ENCODE measurements at regions not wholly inside any gene's neighbourhood (a gene's known extent, or its start where the extent isn't known, plus 50 kb on each side); places are given as distances from the start of the nearest gene placed in this dataset.
"Not testable (repeated sequence)": the region's sequence is repeated elsewhere in the genome, so short reads cannot be mapped to it uniquely, and the experiment has no call there.

GRCh38 chr5:126003309-126003708 lies 419.9 kb upstream of the GRAMD2B start:
- no peak for DNase-seq

- DNase-seq: no peak
These were observed 418.6 kb upstream of the GRAMD2B start for GRCh38 chr5:126004636-126005035.

GRCh38 chr5:126007841-126008240 lies 415.4 kb upstream of the GRAMD2B start:
- DNase-seq: no peak

- DNase-seq: no peak
These were observed 413.6 kb upstream of the GRAMD2B start for GRCh38 chr5:126009566-126009965.

GRCh38 chr5:126011526-126011925 lies 411.7 kb upstream of the GRAMD2B start:
- DNase-seq: not testable (repeated sequence)

GRCh38 chr5:126014676-126015075 lies 408.5 kb upstream of the GRAMD2B start:
- DNase-seq: no peak

- DNase-seq: peak; percentile 40
These were observed 407.7 kb upstream of the GRAMD2B start for GRCh38 chr5:126015235-126016181.

GRCh38 chr5:126016256-126016655 lies 407.0 kb upstream of the GRAMD2B start:
- DNase-seq: no peak

GRCh38 chr5:126017096-126017495 lies 406.1 kb upstream of the GRAMD2B start:
- DNase-seq: no peak

- DNase-seq: no peak
These were observed 402.4 kb upstream of the GRAMD2B start for GRCh38 chr5:126020770-126021169.

- no peak for DNase-seq
These were observed 399.2 kb upstream of the GRAMD2B start for GRCh38 chr5:126023994-126024441.

GRCh38 chr5:126027149-126027548 lies 396.1 kb upstream of the GRAMD2B start:
- no peak for DNase-seq

- DNase-seq: no peak
These were observed 395.6 kb upstream of the GRAMD2B start for GRCh38 chr5:126027652-126028051.

GRCh38 chr5:126028336-126028735 lies 394.9 kb upstream of the GRAMD2B start:
- DNase-seq: no peak

GRCh38 chr5:126029282-126029681 lies 393.9 kb upstream of the GRAMD2B start:
- not testable (repeated sequence) for DNase-seq

GRCh38 chr5:126030698-126031097 lies 392.5 kb upstream of the GRAMD2B start:
- no peak for DNase-seq

- DNase-seq: peak; percentile 60
These were observed 391.1 kb upstream of the GRAMD2B start for GRCh38 chr5:126031989-126032716.

GRCh38 chr5:126043688-126044087 lies 379.5 kb upstream of the GRAMD2B start:
- DNase-seq: peak; percentile 75

GRCh38 chr5:126044111-126044668 lies 379.0 kb upstream of the GRAMD2B start:
- DNase-seq: peak; percentile 98

- no peak for DNase-seq
These were observed 378.2 kb upstream of the GRAMD2B start for GRCh38 chr5:126044931-126045565.

GRCh38 chr5:126046318-126046717 lies 376.9 kb upstream of the GRAMD2B start:
- no peak for DNase-seq

GRCh38 chr5:126046846-126047571 lies 376.2 kb upstream of the GRAMD2B start:
- DNase-seq: no peak

Measured in NCI-H2081 treated with DMSO at 0.1 percent for 48 hours (cell line).